HG03060 (cell line): ENCODE measurements at regions not wholly inside any gene's neighbourhood (a gene's known extent, or its start where the extent isn't known, plus 50 kb on each side); places are given as distances from the start of the nearest gene placed in this dataset.

Experiments used
- ATAC-seq: cut with Tn5 transposase; IDR thresholded peaks from one replicate; pipeline ENCODE4 v1.9.1; 2021; ENCODE audit warnings: low read depth, moderate number of reproducible peaks; ENCODE audit not compliant: unreplicated experiment

DNA sequence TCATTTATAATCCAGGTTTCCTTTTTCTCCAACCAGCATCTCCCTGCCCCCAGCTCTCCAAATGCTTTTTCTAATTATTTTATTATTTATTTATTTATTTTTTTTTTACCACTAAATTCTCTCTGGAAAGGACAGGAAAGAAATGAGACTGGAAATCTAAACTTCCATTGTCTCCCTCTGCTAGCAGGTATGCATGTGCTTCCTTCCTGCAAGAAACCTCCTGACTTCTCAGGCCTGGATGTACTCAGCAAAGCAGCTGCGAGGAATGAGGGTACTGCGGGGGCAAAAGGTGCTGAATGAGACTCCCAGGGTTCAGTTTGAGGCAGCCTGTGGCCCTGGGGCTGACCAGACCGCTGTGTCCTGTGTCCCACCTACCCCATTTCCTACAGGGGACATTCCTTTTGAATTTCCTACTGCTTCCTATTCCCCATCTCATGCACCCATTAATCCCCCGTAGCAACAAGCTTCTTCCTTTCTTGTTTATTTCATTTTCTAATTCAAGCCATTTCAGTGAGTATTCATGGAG lies 324.6 kb upstream of the IGFBP3 start:
- no peak for ATAC-seq

DNA sequence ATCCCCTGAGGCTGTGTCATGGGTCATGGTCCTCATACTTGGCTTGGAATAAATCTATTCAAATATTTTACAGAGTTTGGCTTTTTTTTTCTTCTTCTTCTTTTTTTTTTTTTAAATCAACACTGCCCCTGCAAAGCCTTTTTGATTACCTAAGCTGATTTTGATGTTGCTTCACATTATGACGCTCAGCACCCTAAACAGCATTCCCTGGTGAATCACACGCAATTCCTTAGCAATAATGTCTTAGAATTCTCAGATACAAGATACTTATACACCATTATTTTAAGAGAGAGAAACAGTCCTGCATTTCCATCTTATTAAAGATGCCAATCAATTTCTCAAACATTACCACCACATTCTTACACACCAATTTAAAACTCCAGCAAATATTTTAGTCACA lies 323.7 kb upstream of the IGFBP3 start:
- no peak for ATAC-seq

- no peak for ATAC-seq
These were observed 322.3 kb upstream of the IGFBP3 start for GRCh38 chr7:46243406-46243805.

DNA sequence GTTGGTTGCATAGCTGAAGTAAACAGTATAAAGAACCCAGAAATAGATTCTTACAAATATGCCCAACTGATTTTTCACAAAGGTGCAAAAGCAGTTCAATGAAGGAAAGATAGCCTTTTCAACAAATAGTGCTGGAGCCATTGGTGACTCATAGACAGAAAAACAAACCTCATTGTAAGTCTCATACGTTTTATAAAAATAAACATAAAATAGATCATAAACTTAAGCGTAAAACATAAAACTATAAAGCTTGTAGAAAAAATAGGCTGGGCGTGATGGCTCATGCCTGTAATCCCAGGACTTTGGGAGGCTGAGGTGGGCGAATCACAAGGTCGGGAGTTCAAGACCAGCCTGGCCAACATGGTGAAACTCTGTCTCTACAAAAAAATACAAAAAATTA lies 318.8 kb upstream of the IGFBP3 start:
- no peak for ATAC-seq

DNA sequence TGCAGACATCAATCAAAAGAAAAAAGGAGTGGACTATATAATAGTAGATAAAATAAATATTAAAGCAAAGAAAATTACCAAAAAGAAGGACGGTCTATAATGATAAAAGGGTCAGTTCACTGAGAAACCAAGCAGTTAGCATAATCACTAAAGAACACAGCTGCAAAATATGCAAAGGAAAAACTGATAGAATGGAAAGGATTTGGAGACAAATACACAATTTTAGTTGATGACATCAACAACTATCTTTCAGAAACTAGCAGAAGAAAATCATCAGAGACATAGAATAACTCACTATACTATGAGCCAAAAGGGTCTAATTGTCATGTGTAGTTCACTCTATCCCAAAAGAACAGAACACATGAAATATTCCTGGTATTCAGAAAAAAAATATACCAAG lies 316.4 kb upstream of the IGFBP3 start:
- no peak for ATAC-seq

DNA sequence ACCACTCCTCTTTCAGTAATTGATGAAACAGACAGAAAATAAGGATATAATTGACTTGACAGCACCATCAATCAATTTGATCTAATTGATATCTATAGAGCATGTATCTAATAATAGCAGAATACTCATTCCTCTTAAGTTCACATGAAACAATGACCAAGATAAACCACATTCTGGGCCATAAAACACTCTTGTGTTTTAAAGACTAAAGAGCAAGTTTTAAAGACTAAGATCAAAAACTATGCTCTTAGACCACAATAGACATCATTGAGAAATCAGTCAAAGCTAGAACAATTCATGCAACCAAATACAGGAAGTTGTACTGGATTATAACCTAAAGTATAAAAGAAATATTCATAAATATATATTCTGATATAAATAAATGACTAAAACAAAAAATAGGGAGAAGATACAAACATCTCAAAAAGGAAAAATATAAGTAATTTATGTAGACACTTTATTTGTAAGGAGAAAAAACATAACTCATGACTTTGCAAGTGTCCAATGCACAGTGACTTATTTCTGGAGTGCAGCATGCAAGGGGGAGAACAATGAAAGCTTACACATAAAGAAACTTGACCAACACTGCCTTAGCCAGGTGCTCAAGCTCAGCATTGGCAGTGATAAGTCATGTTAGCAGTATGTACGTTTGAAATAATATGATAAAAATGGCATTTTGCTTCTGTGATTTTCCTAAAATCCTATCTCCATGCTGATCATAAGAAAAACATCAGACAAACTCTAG lies 312.7 kb upstream of the IGFBP3 start:
- no peak for ATAC-seq

- ATAC-seq: no peak
These were observed 309.9 kb upstream of the IGFBP3 start for GRCh38 chr7:46230990-46231305.

DNA sequence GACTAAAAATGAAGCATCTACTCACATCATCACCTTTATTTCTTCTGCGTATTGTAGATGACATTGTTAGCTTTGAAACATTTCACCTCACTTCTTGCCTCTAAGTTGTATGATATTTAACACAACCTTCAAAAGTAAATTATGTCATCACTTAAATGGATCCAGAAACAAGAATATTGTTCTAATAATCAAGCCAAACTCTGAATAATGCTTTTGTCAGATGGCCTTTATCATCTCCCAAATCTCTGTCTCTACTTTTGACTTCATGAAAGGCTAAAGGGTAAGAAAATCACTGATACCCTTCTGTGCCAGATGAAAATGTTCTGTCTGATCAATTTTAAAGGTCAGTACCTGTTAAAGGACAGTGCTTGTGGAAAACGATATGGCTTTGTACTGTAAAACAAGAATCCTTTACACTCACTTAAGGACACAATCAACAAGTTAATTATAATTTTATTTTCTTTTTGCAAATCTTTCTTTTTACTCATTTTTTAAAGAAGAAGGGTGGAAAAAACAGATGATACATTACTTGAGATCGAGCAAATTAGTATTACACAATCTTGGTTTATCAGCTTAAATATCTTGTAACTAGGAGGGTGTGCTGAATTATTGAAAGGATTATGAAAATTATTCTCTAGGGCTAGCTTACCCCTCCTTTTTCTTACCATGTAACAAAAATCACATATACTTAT lies 309.4 kb upstream of the IGFBP3 start:
- no peak for ATAC-seq

- ATAC-seq: no peak
These were observed 308.3 kb upstream of the IGFBP3 start for GRCh38 chr7:46229409-46229808.

GRCh38 chr7:46226860-46227259 lies 305.8 kb upstream of the IGFBP3 start:
- ATAC-seq: no peak

DNA sequence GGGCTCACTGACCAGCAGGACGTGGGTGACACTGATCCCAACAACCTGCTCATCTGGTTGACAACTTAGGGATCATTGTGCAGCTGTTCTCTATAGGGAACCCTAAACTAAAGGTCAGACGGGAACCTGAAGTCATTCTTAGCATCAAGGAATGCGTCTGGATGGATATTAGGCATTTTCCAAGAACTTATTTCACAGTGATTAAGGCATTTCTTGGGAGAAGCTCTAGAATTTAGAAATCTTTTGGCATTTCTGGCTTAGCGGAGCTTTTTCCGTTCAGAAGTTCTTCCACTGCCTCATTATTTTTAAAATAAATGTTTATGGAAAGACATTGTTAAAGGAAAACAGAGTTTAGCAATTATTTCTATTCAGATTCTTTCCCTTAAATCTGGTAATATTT lies 303.3 kb upstream of the IGFBP3 start:
- ATAC-seq: no peak

DNA sequence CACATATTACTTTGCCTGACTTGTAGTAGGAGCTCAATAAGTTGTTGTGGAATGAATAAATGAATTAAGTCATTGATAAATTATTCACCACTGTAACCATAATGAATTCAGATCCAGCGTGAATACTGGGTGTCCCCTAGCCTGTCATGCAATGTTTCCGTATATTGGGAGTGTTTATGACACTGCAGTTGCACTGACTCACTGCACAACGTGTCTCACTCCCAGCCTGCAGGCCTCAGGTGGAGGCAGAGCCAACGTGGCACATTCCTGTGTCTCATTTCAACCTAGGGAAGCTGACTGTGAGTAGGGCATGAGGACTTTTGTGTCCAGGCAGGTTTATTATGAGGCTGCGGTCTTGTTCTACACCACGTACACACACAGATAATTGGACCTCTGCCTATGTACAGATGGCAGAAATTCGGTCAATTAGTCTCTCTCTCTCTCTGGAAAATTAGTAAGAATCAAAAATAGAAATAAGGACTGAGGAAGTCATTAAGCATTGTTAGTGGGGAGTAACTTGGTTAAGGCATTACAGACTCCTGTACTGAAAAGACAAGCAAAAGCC lies 299.1 kb upstream of the IGFBP3 start:
- no peak for ATAC-seq

DNA sequence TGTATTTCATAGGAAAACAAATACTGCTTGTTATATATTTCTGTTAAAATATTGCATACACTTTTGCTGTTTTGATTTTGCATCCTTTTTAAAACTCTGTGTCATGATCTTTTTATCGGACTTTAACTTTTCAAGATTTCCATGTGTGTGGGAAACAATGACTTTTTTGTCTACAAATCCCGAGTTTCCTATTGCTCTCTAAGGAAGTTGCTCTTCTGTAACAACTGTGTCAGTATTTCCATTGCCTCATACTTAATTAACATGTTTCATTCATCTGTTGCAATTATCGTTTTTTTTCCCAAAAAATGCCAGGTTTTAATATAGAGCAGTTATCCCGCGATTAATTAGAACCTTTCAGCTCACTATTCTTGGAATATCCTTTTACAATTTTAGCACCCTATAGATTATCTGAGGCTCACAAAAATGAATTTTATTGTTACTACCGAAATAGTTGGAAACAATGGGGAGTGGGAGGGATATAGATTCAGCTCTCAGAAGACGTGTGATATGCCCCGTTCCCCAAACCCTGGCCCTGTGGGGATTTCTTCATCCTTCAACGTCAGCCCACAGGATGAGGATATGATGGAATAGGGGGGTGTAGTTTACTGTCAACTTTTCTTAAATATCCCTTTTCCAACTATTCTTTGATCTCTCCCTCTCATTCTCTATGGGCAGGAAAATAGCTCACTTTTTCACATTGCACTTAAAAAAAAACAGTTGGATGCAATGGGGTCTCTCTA lies 297.6 kb upstream of the IGFBP3 start:
- no peak for ATAC-seq

- ATAC-seq: no peak
These were observed 295.0 kb upstream of the IGFBP3 start for GRCh38 chr7:46215987-46216567.

- ATAC-seq: no peak
These were observed 293.5 kb upstream of the IGFBP3 start for GRCh38 chr7:46214526-46214925.

- ATAC-seq: no peak
These were observed 292.1 kb upstream of the IGFBP3 start for GRCh38 chr7:46213154-46213537.

DNA sequence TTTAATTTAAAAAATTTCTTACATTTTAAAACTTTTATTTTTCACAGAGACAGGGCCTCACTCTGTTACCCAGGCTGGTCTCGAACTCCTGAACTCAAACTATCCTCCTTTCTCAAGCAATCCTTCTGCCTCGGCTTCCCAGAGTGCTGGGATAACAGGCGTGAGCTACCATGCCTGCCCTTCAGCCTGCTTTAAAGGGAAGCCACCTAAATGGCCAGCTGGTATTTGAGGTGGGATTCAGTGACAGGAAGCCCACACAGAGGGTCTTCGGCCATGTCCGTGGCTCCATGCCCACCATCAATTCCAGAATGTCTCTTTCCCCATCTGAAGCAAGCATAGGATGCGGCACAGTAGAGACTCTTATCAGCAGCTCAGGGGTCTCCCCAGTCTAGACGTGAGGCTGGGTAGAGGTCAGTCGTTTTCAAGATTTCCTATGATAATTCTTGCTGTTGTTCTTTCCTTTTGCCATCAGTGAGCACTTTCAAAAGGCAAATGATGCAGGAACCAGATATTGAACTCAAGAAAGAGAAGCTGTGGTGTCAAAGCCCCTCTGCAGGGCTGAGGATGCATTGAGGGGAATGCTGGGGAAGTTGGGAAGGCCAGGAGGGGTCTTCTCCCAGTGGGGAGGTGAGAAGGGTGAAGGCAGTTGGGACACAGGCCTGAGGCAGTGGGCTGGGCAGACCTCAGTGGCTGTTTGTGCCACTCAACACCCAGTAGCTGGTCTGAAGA lies 291.5 kb upstream of the IGFBP3 start:
- no peak for ATAC-seq

GRCh38 chr7:46210467-46210866 lies 289.4 kb upstream of the IGFBP3 start:
- ATAC-seq: no peak

DNA sequence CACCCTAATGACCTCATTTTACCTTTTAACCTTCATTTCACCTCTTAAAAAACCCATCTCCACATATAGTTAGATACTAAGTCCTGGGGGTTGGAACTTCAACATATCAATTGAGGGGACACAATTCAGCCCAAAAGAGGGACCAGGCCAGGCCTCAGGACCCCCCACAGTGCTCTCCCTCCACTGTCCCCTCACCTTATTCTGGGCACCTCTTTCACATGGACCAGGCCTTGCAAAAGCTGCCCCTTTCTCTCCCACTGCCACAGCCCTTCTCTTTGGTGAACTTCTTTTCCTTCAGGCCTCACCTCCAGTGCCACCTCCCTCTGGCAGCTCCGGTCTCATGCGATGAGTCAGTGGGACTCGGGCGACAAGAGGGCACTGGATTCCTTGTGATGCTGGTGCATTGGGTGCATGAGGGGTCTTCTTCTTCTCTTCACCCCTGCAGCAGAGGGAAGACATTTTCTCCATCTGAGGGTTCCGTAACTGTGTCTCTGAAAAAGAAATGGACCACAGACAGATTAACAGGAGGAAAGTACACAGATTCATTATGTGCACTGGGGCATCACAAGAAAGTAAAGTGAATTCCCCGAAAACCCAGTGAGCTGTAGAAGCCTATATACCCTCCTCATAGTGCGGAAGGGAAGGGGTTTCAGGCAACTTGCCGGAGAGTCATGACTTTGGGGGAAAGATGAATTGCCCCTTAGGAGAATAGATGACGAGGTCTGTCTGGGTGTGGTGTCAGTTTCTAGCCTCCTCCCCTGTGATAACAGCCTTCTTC lies 288.7 kb upstream of the IGFBP3 start:
- no peak for ATAC-seq
